GM18511 (cell line): ENCODE measurements at regions not wholly inside any gene's neighbourhood (a gene's known extent, or its start where the extent isn't known, plus 50 kb on each side); places are given as distances from the start of the nearest gene placed in this dataset.
"Not testable (repeated sequence)": the region's sequence is repeated elsewhere in the genome, so short reads cannot be mapped to it uniquely, and the experiment has no call there.

Experiments used
- ATAC-seq: cut with Tn5 transposase; IDR thresholded peaks from one replicate; pipeline ENCODE4 v1.9.1; 2021; ENCODE audit warnings: mild to moderate bottlenecking, moderate library complexity; ENCODE audit not compliant: unreplicated experiment

DNA sequence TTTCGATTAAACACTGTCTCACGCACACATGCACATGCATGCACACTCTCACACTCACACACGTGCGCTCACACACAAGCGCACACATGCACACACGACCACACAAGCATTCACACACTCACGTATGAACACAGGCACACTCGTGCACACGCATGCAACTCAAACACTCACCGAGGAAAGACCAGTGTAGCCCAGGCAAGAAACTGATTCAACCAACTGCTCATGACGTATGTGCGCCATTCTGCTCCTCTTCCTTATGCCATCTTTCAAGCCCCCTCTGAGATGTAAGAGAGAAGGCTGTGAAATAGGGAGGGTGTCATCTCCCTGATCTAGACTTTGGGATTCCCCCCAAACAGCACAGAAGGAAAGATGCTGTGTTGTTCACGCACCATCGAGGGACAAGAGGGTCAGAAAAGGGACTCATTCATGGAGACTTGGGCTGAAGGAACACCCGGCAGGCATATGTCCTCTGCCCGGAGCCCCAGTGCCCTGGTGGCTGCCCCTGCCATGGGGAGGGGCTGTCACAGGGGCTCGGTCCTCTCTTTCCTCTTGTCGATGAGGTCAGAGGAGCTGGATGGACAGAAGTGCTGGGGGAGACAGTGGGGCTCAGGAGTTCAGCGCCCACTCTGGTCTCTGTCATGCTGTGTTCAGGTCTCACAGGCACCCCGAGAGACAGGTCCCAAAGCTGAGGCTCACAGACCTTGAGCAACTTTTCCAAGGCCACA is 130.1 kb upstream of the SHH start:
- no peak for ATAC-seq

GRCh38 chr7:155941688-155942087 is 129.4 kb upstream of the SHH start:
- no peak for ATAC-seq

DNA sequence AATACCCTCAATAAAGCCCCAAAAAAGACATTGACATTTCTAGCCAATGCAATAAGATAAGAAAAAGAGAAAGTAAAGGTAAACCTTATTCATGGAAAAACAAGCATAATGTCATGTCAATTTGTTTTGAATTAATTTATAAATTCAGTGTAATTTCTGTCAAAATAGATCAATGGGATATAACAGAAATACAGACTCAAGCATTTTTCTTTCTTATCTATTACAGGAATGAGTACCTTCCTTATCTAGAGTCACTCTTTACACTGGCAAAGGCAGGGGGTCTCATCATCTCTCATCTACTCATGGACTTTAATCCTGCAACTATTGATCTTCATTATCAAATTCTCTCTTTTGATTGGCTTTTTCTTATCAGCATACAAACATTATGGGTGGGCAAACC is 127.1 kb upstream of the SHH start:
- ATAC-seq = no peak

DNA sequence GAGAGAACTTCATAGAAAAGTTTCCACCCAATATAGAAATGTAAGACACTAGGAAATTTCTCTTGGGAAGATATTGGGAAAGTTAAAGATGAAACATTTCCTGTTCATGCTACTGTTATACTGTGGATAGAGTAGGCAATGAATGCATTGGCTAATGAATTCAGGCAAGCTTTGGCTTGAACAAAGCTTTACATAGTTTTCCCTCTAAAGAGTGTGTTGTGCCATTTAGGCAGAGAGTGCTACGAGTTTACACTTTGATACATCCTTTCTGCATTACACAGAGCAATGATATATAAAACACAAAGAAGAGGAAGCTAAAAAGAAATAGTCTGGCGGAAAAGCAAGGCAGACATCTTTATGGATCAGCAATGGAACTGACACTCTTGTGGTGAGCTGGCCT is 125.9 kb upstream of the SHH start:
- ATAC-seq = no peak

DNA sequence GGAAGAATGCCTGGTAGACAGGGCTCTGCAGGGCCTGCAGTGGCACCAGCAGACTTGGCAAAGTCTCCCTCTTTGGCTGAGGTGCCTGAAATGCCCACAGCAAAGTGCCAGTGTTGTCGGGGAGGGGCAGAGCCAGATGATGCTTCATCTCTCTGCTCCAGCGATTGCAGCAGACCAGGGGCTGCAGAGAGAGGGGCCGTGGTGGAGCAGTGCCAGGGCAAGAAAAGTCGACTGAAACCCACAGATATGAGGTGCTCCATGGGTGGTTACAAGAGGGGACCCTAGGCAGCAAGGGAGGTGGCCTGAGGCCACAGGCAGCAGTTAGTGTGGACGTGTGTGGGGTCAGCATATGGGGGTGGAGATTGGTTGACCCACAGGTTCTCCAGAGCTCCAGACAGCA is 123.5 kb upstream of the SHH start:
- ATAC-seq = no peak

DNA sequence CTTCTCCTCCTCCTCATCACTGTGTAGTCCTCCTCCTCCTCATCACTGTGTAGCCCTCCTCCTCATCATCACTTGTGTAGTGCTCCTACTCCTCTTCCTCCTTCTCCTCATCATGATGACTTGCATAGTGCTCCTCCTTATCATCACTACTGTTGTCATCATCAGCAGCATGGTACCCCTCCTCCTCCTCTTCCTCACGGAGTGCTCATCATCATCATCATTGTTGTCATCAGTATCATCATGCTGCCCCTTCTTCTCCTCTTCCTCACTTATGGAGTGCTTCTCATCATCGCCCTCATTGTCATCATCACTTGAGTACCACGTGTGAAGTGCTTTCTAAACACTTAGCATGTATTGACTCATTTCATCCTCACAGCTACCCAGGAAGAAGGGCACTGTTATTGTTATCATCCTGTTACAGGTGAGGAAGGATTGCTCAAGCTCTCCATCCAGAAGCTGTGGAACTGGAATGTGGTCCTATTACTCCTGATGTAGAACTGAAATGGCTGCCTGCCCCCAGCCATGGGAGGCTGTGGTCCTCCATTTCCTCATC is 122.8 kb upstream of the SHH start:
- no peak for ATAC-seq

DNA sequence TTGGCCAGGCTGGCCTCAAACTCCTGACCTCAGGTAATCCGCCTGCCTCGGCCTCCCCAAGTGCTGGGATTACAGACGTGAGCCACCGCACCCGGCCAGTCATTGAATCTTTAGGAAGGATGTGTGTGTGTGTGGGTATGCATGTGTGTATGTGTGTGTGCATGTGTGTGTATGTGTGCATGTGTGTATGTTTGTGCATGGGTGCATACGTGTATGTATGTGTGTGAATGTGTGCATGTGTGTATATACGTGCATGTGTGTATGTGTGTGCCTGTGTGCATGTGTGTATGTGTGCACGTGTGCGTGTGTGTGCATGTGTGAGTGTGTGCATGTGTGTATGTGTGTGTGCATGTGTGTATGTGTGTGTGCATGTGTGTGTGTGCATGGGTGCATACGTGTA is 120.1 kb upstream of the SHH start:
- ATAC-seq = not testable (repeated sequence)

GRCh38 chr7:155931396-155932085 is 119.3 kb upstream of the SHH start:
- ATAC-seq = no peak

DNA sequence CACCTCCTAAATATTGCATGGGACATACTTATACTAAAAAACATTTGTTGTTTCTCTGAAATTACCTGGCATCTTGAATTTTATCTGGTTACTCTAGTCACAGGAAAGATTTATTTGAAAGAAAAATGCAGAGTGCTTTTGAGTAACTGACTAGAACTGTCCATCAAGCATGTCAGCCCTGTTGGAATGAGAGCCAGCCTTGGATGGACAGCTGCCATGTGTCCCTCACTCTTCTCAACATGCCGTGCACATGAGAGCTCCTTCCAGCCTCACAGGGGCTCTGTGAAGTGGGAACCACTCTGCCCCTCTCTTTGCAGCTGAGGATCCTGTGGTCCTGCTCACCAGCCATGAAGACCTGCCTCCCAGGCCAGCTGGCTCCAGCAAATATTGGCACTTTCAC is 118.3 kb upstream of the SHH start:
- no peak for ATAC-seq

GRCh38 chr7:155930061-155930460 is 117.8 kb upstream of the SHH start:
- no peak for ATAC-seq

GRCh38 chr7:155928583-155928982 is 116.3 kb upstream of the SHH start:
- ATAC-seq = no peak

DNA sequence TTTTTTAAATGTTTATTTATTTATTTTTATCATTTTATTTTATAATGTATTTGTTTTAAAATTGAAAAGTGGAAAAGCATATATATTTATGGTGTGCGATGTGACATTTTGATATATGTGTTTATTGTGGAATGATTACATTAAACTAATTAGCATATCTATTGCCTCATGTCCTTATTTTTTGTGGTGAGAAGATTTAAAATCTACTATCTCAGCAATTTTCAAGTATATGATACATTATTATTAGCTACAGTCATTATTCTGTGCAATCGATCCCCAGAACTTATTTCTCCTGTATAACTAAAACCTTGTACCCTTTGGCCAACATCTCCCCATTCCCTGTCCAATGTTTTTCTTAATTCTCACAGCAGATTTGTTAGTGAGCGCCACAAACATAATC is 115.6 kb upstream of the SHH start:
- no peak for ATAC-seq

GRCh38 chr7:155925682-155926081 is 113.4 kb upstream of the SHH start:
- no peak for ATAC-seq

DNA sequence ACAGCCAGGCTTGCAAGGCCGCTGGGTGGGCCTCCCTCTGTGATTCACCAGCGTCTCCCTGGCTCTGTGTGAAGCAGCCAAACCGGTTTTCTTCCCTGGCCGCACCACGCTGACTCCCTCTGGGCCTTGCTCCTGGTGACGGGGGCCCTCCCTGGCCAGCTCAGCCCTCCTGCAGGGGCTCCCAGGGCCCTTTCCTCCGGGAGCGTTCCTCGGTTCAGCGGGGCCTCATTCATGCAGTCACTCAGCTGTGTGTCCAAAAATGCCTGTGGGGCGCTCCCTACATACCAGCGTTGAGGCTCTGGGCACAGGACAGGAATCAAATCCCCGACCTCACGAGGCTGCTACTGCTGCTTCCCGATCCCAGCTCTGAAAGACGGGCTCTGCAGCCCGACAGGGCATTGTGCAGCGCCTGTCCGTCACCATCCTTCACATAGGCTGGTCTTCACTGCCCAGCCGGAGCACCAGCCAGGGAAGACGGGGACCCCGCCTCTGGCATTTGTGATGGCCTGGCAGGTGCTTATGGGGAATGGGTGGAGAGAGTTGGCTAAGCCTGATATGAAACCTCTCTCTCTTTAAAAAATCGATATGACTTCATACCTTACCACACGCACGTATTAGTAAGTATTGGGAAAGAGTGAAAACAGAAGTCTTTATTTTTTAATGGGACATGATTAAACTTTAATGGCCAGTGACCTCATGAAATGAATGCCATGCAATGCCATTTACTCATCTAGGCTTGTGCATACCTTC is 110.0 kb upstream of the SHH start:
- ATAC-seq = no peak

DNA sequence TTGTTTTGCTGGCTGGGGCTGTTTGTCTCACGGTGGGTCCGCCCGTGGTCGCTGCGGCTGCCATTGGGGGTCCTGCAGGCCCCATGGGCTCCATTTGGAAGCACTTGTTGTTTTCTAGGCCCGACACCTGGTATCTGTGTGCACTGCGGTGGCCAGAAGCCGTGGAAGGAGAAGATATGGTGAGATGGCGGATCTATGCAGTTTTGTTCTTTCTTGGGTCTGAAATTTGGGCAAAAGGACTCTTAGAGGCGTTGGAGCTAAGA is 109.5 kb upstream of the SHH start:
- ATAC-seq = no peak

- no peak for ATAC-seq
These were observed 109.0 kb upstream of the SHH start for GRCh38 chr7:155921086-155921803.

DNA sequence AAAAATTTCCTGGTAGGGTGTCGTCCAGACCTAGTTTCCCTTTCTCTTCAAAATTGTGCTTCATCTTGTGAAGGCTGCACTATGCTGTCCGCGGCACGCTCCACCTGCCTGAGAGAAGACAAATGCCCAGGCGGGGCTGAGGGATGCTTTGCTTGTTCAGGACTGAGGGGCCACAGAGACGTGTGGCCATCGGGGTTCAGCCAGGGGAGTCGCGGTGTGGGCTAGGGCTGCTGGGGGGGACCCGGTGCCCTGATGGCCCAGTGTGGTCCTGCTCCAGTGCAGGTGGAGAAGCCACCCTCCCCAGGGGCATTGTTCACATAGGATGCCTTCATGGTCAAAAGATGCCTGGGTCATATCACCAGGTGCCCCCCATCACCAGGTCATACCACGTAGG is 107.8 kb upstream of the SHH start:
- no peak for ATAC-seq

- no peak for ATAC-seq
These were observed 107.3 kb upstream of the SHH start for GRCh38 chr7:155919391-155920067.

GRCh38 chr7:155918720-155919390 is 106.6 kb upstream of the SHH start:
- no peak for ATAC-seq

DNA sequence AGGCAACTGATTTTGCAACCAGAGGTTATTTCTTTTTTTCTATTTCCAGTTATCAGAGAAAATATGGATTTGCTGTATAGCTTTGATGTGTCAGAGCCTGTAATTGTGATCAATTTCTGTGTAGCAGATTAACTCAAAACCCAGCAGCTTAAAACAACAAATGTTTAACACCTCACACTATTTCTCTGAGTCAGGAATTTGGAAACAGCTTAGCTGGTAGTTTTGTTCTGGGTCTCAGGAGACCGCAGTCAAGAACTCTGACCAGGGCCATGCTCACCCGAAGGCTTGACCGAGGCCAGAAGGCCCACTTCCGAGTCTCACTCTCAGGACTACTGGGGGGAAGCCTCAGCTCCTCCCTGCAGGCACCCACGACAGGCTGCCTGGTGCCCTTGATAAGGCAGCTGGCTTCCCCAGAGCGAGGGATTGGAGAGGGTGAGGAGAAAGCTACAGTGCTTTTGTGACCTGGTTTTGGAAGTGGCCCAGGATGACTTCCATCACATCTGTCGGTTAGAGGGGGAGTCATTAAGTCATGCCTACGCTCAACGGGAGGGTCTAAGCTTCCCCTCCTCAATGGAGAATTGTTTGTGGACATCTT is 105.7 kb upstream of the SHH start:
- ATAC-seq = no peak
